Trophoblast cell (in vitro differentiated cells and primary cell): ENCODE measurements at regions not wholly inside any gene's neighbourhood (a gene's known extent, or its start where the extent isn't known, plus 50 kb on each side); places are given as distances from the start of the nearest gene placed in this dataset.
A peak's percentile ranks its signal among the peaks of the same experiment; 100 is the strongest.

Experiments used
- DNase-seq, 2 donors: peaks; one replicate each; pipeline ENCODE4 v3.0.0-alpha.2; 2016
- H2AFZ ChIP-seq: 2 replicates; pipeline ENCODE4 v1.6.1; 2013; ENCODE audit warnings: low read length, moderate library complexity, mild to moderate bottlenecking; ENCODE audit not compliant: insufficient read depth, poor library complexity
- H2AK5ac ChIP-seq: 2 replicates; pipeline ENCODE4 v1.6.1; 2013; ENCODE audit warnings: mild to moderate bottlenecking, low read length
- H2BK120ac ChIP-seq: 2 replicates; pipeline ENCODE4 v1.6.1; 2013; ENCODE audit warnings: low read length, mild to moderate bottlenecking, moderate library complexity; ENCODE audit not compliant: insufficient read depth, poor library complexity
- H2BK12ac ChIP-seq: 2 replicates; pipeline ENCODE4 v1.6.1; 2013; ENCODE audit warnings: mild to moderate bottlenecking, low read length, moderate library complexity
- H2BK5ac ChIP-seq: 2 replicates; pipeline ENCODE4 v1.6.1; 2013; ENCODE audit warnings: low read length, low read depth, moderate library complexity, mild to moderate bottlenecking; ENCODE audit not compliant: poor library complexity
- H3K14ac ChIP-seq: 2 replicates; pipeline ENCODE4 v1.6.1; 2013; ENCODE audit warnings: mild to moderate bottlenecking, low read length
- H3K18ac ChIP-seq: 2 replicates; pipeline ENCODE4 v1.6.1; 2013; ENCODE audit warnings: mild to moderate bottlenecking, low read length
- H3K23ac ChIP-seq: 2 replicates; pipeline ENCODE4 v1.6.1; 2013; ENCODE audit warnings: low read length
- H3K27ac ChIP-seq: 2 replicates; pipeline ENCODE4 v1.5.1; 2013; ENCODE audit warnings: low read depth, mild to moderate bottlenecking, inconsistent platforms, low read length, moderate library complexity
- H3K27me3 ChIP-seq: 2 replicates; pipeline ENCODE4 v1.6.1; 2013; ENCODE audit warnings: inconsistent platforms, mild to moderate bottlenecking, low read length, moderate library complexity; ENCODE audit not compliant: insufficient read depth
- H3K36me3 ChIP-seq, 2 experiments: 1 replicate in 1 of 2; 2 replicates in 1 of 2; pipeline ENCODE4 v1.6.1; 2013; ENCODE audit warnings: low read length in 2 of 2, mild to moderate bottlenecking in 2 of 2, moderate library complexity in 1 of 2; ENCODE audit not compliant: insufficient read depth in 2 of 2, control insufficient read depth in 1 of 2
- H3K4ac ChIP-seq: 2 replicates; pipeline ENCODE4 v1.6.1; 2013; ENCODE audit warnings: low read depth, mild to moderate bottlenecking, low read length, moderate library complexity
- H3K4me1 ChIP-seq, 2 experiments: 1 replicate in 1 of 2; 2 replicates in 1 of 2; pipeline ENCODE4 v1.6.1; 2013; ENCODE audit warnings: low read length in 2 of 2, mild to moderate bottlenecking in 2 of 2, moderate library complexity in 1 of 2; ENCODE audit not compliant: insufficient read depth in 2 of 2, control insufficient read depth in 1 of 2
- H3K4me2 ChIP-seq: 2 replicates; pipeline ENCODE4 v1.6.1; 2013; ENCODE audit warnings: inconsistent platforms, mild to moderate bottlenecking, low read length, moderate library complexity
- H3K4me3 ChIP-seq: 2 replicates; pipeline ENCODE4 v1.5.1; 2013; ENCODE audit warnings: mild to moderate bottlenecking, low read depth, low read length, inconsistent platforms
- H3K79me1 ChIP-seq: one replicate; pipeline ENCODE4 v1.6.1; 2013; ENCODE audit warnings: low read length
- H3K79me2 ChIP-seq: 2 replicates; pipeline ENCODE4 v1.6.1; 2013; ENCODE audit warnings: low read length, mild to moderate bottlenecking; ENCODE audit not compliant: control insufficient read depth, insufficient read depth, poor library complexity
- H3K9ac ChIP-seq: 2 replicates; pipeline ENCODE4 v1.6.1; 2013; ENCODE audit warnings: mild to moderate bottlenecking, low read length
- H3K9me3 ChIP-seq: 2 replicates; pipeline ENCODE4 v1.6.1; 2013; ENCODE audit warnings: low read depth, mild to moderate bottlenecking, control low read depth, inconsistent platforms, low read length; ENCODE audit not compliant: insufficient read depth
- H4K12ac ChIP-seq: 2 replicates; pipeline ENCODE4 v1.6.1; 2013; ENCODE audit warnings: low read depth, mild to moderate bottlenecking, low read length, moderate library complexity
- H4K8ac ChIP-seq: 2 replicates; pipeline ENCODE4 v1.6.1; 2013; ENCODE audit warnings: low read depth, mild to moderate bottlenecking, low read length, moderate library complexity
- H4K91ac ChIP-seq: one replicate; pipeline ENCODE4 v1.6.1; 2013; ENCODE audit warnings: low read depth, mild to moderate bottlenecking, low read length, moderate library complexity
- WGBS: extraction: QIAGEN DNeasy Blood & Tissue Kit; methylation state at CpG from one replicate; pipeline ENCODE4 v1.1.7; 2013; ENCODE audit warnings: missing lambda C conversion rate; ENCODE audit not compliant: insufficient read length, insufficient coverage; ENCODE audit errors: extremely low coverage; 5-methylcytosine and 5-hydroxymethylcytosine counted together

GRCh38 chr7:45402480-45403218, 171.5 kb upstream of the ADCY1 start:
- Histone ChIP-seq H3K79me2 (no peaks in the 10 kb centered on the region), H3K27me3 (no peaks in the 10 kb centered on the region), H3K4me3 (no peak overlapping the region), H3K18ac (no peak overlapping the region), H3K23ac (no peak overlapping the region), H3K4me1 (no peaks in the 10 kb centered on the region), H3K9me3 (peaks cover 8% of the 10 kb centered on the region), H2AK5ac (no peak overlapping the region), H3K4ac (no peak overlapping the region), H2AFZ (no peak overlapping the region), H2BK120ac (no peak overlapping the region), H4K91ac (no peak overlapping the region), H2BK5ac (no peak overlapping the region), H4K12ac (no peak overlapping the region), H3K14ac (no peak overlapping the region), H3K27ac (no peak overlapping the region), H2BK12ac (no peak overlapping the region), H3K4me2 (no peak overlapping the region), H3K9ac (no peak overlapping the region), H4K8ac (no peak overlapping the region), H3K36me3 (no peaks in the 10 kb centered on the region), H3K79me1 (no peaks in the 10 kb centered on the region)
- no CpG with 5 or more reads among the region's 2 CpGs for whole genome bisulfite sequencing
- peak in 1 of 2 donors; percentile 21 for DNase-seq

- no peaks in the 10 kb centered on the region for H3K4me1 ChIP-seq
- H3K36me3 ChIP-seq, result no peaks in the 10 kb centered on the region
- no CpG with 5 or more reads among the region's 2 CpGs for WGBS
- H3K79me2 ChIP-seq, result no peaks in the 10 kb centered on the region
- H3K23ac ChIP-seq, result no peak overlapping the region
- peaks cover 5% of the 10 kb centered on the region for H3K9me3 ChIP-seq
- H3K4ac ChIP-seq, result no peak overlapping the region
- H3K9ac ChIP-seq, result no peak overlapping the region
- no peak overlapping the region for H2BK12ac ChIP-seq
- H3K4me3 ChIP-seq, result no peak overlapping the region
- H2BK5ac ChIP-seq, result no peak overlapping the region
- H3K4me2 ChIP-seq, result no peak overlapping the region
- no peak overlapping the region for H4K91ac ChIP-seq
- no peak overlapping the region for H4K8ac ChIP-seq
- no peak overlapping the region for H3K27ac ChIP-seq
- H3K14ac ChIP-seq, result no peak overlapping the region
- no peak overlapping the region for H2AFZ ChIP-seq
- DNase-seq, result no peak
- no peaks in the 10 kb centered on the region for H3K79me1 ChIP-seq
- H2AK5ac ChIP-seq, result no peak overlapping the region
- no peak overlapping the region for H3K18ac ChIP-seq
- no peak overlapping the region for H4K12ac ChIP-seq
- H2BK120ac ChIP-seq, result no peak overlapping the region
- no peaks in the 10 kb centered on the region for H3K27me3 ChIP-seq
Measured at GRCh38 chr7:45404622-45405021, 169.5 kb upstream of the ADCY1 start.

- Histone ChIP-seq H3K9me3 (peaks cover 9% of the 10 kb centered on the region), H2BK5ac (no peak overlapping the region), H2AFZ (no peak overlapping the region), H4K12ac (no peak overlapping the region), H3K4me3 (no peak overlapping the region), H4K91ac (no peak overlapping the region), H2AK5ac (no peak overlapping the region), H3K36me3 (no peaks in the 10 kb centered on the region), H3K4me1 (no peaks in the 10 kb centered on the region), H3K79me1 (no peaks in the 10 kb centered on the region), H3K27ac (no peak overlapping the region), H3K14ac (no peak overlapping the region), H3K4me2 (no peak overlapping the region), H3K23ac (no peak overlapping the region), H2BK120ac (no peak overlapping the region), H3K79me2 (no peaks in the 10 kb centered on the region), H3K4ac (no peak overlapping the region), H4K8ac (no peak overlapping the region), H3K27me3 (no peaks in the 10 kb centered on the region), H3K18ac (no peak overlapping the region), H3K9ac (no peak overlapping the region), H2BK12ac (no peak overlapping the region)
- peak; percentile 3 to 4 for DNase-seq
- WGBS, result no CpG with 5 or more reads among the region's 27 CpGs
Measured at GRCh38 chr7:45407730-45408408, 166.3 kb upstream of the ADCY1 start.

GRCh38 chr7:45408409-45408737, 165.8 kb upstream of the ADCY1 start:
- Histone ChIP-seq H4K8ac (no peak overlapping the region), H3K4me1 (no peaks in the 10 kb centered on the region), H3K9ac (no peak overlapping the region), H2BK5ac (no peak overlapping the region), H2BK120ac (no peak overlapping the region), H3K4me2 (no peak overlapping the region), H3K79me2 (no peaks in the 10 kb centered on the region), H3K18ac (no peak overlapping the region), H3K4ac (no peak overlapping the region), H4K91ac (no peak overlapping the region), H3K36me3 (no peaks in the 10 kb centered on the region), H3K79me1 (no peaks in the 10 kb centered on the region), H2AK5ac (no peak overlapping the region), H3K27ac (no peak overlapping the region), H3K9me3 (peaks cover 12% of the 10 kb centered on the region), H4K12ac (no peak overlapping the region), H3K27me3 (no peaks in the 10 kb centered on the region), H3K23ac (no peak overlapping the region), H3K4me3 (no peak overlapping the region), H2AFZ (no peak overlapping the region), H3K14ac (no peak overlapping the region), H2BK12ac (no peak overlapping the region)
- WGBS, result no CpG with 5 or more reads among the region's 5 CpGs
- no peak for DNase-seq
